HG02973 (cell line): ENCODE measurements at regions not wholly inside any gene's neighbourhood (a gene's known extent, or its start where the extent isn't known, plus 50 kb on each side); places are given as distances from the start of the nearest gene placed in this dataset.

Source experiments
- ATAC-seq: cut with Tn5 transposase; IDR thresholded peaks from one replicate; pipeline ENCODE4 v1.9.1; 2021; ENCODE audit warnings: moderate library complexity; ENCODE audit not compliant: unreplicated experiment

- no peak for ATAC-seq
Measured at GRCh38 chrX:20527558-20528011, 260.9 kb upstream of the RPS6KA3 start.

GRCh38 chrX:20527041-20527440 lies 260.3 kb upstream of the RPS6KA3 start:
- no peak for ATAC-seq

- peak; percentile 50 for ATAC-seq
Measured at GRCh38 chrX:20523626-20524312, 257.1 kb upstream of the RPS6KA3 start.

GRCh38 chrX:20522420-20522819 lies 255.7 kb upstream of the RPS6KA3 start:
- no peak for ATAC-seq

GRCh38 chrX:20521222-20521621 lies 254.5 kb upstream of the RPS6KA3 start:
- ATAC-seq = no peak

GRCh38 chrX:20519826-20520225 lies 253.1 kb upstream of the RPS6KA3 start:
- no peak for ATAC-seq

- no peak for ATAC-seq
Measured at GRCh38 chrX:20519146-20519545, 252.4 kb upstream of the RPS6KA3 start.

GRCh38 chrX:20517565-20517964 lies 250.9 kb upstream of the RPS6KA3 start:
- no peak for ATAC-seq

GRCh38 chrX:20515841-20516461 lies 249.2 kb upstream of the RPS6KA3 start:
- peak; percentile 98 for ATAC-seq

- no peak for ATAC-seq
Measured at GRCh38 chrX:20514358-20514757, 247.6 kb upstream of the RPS6KA3 start.

- no peak for ATAC-seq
Measured at GRCh38 chrX:20513185-20513584, 246.5 kb upstream of the RPS6KA3 start.

- ATAC-seq = no peak
Measured at GRCh38 chrX:20511792-20512191, 245.1 kb upstream of the RPS6KA3 start.

- no peak for ATAC-seq
Measured at GRCh38 chrX:20507901-20508620, 241.4 kb upstream of the RPS6KA3 start.

- peak; percentile 63 for ATAC-seq
Measured at GRCh38 chrX:20506739-20507138, 240.0 kb upstream of the RPS6KA3 start.

- no peak for ATAC-seq
Measured at GRCh38 chrX:20500949-20501348, 234.2 kb upstream of the RPS6KA3 start.

GRCh38 chrX:20500171-20500865 lies 233.6 kb upstream of the RPS6KA3 start:
- peak; percentile 78 for ATAC-seq

- ATAC-seq = no peak
Measured at GRCh38 chrX:20499763-20500162, 233.1 kb upstream of the RPS6KA3 start.

- ATAC-seq = no peak
Measured at GRCh38 chrX:20498851-20499635, 232.3 kb upstream of the RPS6KA3 start.

- no peak for ATAC-seq
Measured at GRCh38 chrX:20495575-20495974, 228.9 kb upstream of the RPS6KA3 start.

- no peak for ATAC-seq
Measured at GRCh38 chrX:20488473-20488872, 221.8 kb upstream of the RPS6KA3 start.

- ATAC-seq = no peak
Measured at GRCh38 chrX:20487227-20487626, 220.5 kb upstream of the RPS6KA3 start.
